ENCODE measurements at regions not wholly inside any gene's neighbourhood (a gene's known extent, or its start where the extent isn't known, plus 50 kb on each side); places are given as distances from the start of the nearest gene placed in this dataset.

DNA sequence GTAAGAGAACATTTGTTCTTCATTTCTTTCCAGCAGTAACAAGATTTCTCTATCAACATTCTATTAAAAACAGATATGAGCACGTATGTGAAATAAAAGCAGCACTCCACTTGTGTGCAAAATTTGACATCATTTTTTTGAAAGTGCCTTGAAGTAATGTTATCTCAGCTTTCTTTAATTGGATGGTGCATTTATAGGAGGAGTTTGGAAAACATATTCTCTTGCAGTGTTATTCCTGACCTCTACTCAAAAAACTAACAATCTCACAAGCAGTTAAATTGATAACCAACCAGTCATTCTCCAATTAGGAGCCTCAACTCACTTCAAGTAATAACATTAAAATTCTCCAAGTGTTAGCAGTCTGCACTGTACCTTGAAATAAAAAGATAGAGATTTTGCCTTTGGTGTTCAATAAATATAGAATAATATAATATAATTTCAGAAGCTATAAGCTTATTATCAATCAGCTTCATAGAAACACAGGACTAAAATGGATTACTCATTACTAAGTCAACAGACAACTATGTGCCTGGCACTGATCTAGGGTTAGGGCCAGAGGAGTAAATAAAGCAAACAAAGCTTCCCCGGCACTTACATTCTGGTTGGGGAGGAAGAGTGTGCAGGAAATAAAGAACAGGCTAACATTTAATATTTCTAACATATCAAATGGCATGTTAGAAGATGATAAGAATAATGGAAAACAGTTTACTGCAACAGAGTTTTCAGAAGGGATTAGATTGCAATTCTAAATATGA lies 149.0 kb upstream of the SGK1 start:
- Histone ChIP-seq H3F3A (ENCODE audit: control insufficient read depth, insufficient read depth) (no peaks in the 10 kb centered on the region), H3K9me2 (replicated peaks; ENCODE audit: control insufficient read depth, low read length) (no peaks in the 10 kb centered on the region), H3K9me3 (ENCODE audit: control insufficient read depth, insufficient read depth, low read length) (no peaks in the 10 kb centered on the region), H3K4me3 (ENCODE audit: low read length) (no peak overlapping the region), H3K4me2 (ENCODE audit: low read length) (no peak overlapping the region), H4K20me1 (ENCODE audit: control insufficient read depth, insufficient read depth, low read depth, low read length) (no peaks in the 10 kb centered on the region), H3K27ac (ENCODE audit: low read depth, low read length) (no peak overlapping the region), H3K27me3 (ENCODE audit: control insufficient read depth, low read length) (peaks cover 2% of the 10 kb centered on the region), H3K4me1 (ENCODE audit: control insufficient read depth, low read length) (peaks cover 19% of the 10 kb centered on the region), H3K36me3 (ENCODE audit: control insufficient read depth, low read length) (no peaks in the 10 kb centered on the region), H3K79me2 (ENCODE audit: control insufficient read depth, low read length) (no peaks in the 10 kb centered on the region)
- no peak for TF ChIP-seq EZH2phosphoT487 (IDR thresholded peaks at IDR 0.05; ENCODE audit: borderline replicate concordance, low read length)
- TF ChIP-seq, protein P1, sequence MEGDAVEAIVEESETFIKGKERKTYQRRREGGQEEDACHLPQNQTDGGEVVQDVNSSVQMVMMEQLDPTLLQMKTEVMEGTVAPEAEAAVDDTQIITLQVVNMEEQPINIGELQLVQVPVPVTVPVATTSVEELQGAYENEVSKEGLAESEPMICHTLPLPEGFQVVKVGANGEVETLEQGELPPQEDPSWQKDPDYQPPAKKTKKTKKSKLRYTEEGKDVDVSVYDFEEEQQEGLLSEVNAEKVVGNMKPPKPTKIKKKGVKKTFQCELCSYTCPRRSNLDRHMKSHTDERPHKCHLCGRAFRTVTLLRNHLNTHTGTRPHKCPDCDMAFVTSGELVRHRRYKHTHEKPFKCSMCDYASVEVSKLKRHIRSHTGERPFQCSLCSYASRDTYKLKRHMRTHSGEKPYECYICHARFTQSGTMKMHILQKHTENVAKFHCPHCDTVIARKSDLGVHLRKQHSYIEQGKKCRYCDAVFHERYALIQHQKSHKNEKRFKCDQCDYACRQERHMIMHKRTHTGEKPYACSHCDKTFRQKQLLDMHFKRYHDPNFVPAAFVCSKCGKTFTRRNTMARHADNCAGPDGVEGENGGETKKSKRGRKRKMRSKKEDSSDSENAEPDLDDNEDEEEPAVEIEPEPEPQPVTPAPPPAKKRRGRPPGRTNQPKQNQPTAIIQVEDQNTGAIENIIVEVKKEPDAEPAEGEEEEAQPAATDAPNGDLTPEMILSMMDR (IDR thresholded peaks at IDR 0.05; ENCODE audit: low read depth, low read length, poor library complexity, severe bottlenecking), result no peak

DNA sequence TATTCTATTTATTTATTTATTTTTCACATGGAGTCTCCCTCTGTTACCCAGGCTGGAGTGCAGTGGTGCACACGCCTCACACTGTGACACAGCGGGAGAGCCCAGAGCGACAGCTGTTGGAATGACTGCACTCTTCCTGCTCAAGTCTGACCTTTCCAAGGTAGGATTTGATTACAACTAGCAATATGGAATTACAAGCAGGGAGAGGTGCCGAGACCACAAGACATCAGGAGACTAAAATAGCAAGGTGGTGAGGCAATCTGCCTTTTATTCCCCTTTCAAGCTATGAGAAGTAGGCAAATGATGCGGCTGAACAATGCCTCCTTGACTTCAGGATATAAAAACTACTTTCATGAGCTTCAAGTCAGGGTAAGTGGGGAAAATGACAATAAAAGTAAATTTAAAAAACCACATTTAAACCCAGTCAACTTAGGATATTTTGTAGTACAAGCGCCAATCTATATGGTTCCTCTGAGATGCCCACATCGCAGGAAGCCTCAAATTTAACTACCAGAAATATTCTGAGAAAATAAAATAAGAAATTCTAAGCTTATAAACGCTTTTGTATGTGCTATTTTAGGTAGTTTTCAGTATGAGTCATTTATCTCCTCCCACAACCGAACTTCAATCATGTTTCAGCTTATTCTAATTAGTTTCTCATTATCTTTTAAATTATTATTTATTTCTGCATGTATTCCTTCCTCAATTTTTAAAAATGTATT lies 146.9 kb upstream of the SGK1 start:
- Histone ChIP-seq H3K9me3 (ENCODE audit: control insufficient read depth, insufficient read depth, low read length) (no peaks in the 10 kb centered on the region), H3K4me2 (ENCODE audit: low read length) (peak overlapping the region; percentile 36), H3F3A (ENCODE audit: control insufficient read depth, insufficient read depth) (no peaks in the 10 kb centered on the region), H3K9me2 (replicated peaks; ENCODE audit: control insufficient read depth, low read length) (no peaks in the 10 kb centered on the region), H3K4me3 (ENCODE audit: low read length) (no peak overlapping the region), H3K79me2 (ENCODE audit: control insufficient read depth, low read length) (no peaks in the 10 kb centered on the region), H3K36me3 (ENCODE audit: control insufficient read depth, low read length) (no peaks in the 10 kb centered on the region), H3K27ac (ENCODE audit: low read depth, low read length) (no peak overlapping the region), H3K4me1 (ENCODE audit: control insufficient read depth, low read length) (peaks cover 13% of the 10 kb centered on the region), H4K20me1 (ENCODE audit: control insufficient read depth, insufficient read depth, low read depth, low read length) (no peaks in the 10 kb centered on the region), H3K27me3 (ENCODE audit: control insufficient read depth, low read length) (peaks cover 2% of the 10 kb centered on the region)
- TF ChIP-seq EZH2phosphoT487 (IDR thresholded peaks at IDR 0.05; ENCODE audit: borderline replicate concordance, low read length), result no peak
- TF ChIP-seq, protein P1 (IDR thresholded peaks at IDR 0.05; ENCODE audit: low read depth, low read length, poor library complexity, severe bottlenecking), result no peak

- no peak overlapping the region for H3K4me2 ChIP-seq (ENCODE audit: low read length)
- H3K9me2 ChIP-seq (replicated peaks; ENCODE audit: control insufficient read depth, low read length), result no peaks in the 10 kb centered on the region
- no peaks in the 10 kb centered on the region for H4K20me1 ChIP-seq (ENCODE audit: control insufficient read depth, insufficient read depth, low read depth, low read length)
- no peaks in the 10 kb centered on the region for H3K36me3 ChIP-seq (ENCODE audit: control insufficient read depth, low read length)
- no peaks in the 10 kb centered on the region for H3K79me2 ChIP-seq (ENCODE audit: control insufficient read depth, low read length)
- no peak overlapping the region for H3K27ac ChIP-seq (ENCODE audit: low read depth, low read length)
- H3K27me3 ChIP-seq (ENCODE audit: control insufficient read depth, low read length), result no peaks in the 10 kb centered on the region
- no peaks in the 10 kb centered on the region for H3F3A ChIP-seq (ENCODE audit: control insufficient read depth, insufficient read depth)
- no peaks in the 10 kb centered on the region for H3K9me3 ChIP-seq (ENCODE audit: control insufficient read depth, insufficient read depth, low read length)
- H3K4me1 ChIP-seq (ENCODE audit: control insufficient read depth, low read length), result peaks cover 5% of the 10 kb centered on the region
- no peak overlapping the region for H3K4me3 ChIP-seq (ENCODE audit: low read length)
- TF ChIP-seq, protein P1 (IDR thresholded peaks at IDR 0.05; ENCODE audit: low read depth, low read length, poor library complexity, severe bottlenecking), result no peak
- TF ChIP-seq EZH2phosphoT487 (IDR thresholded peaks at IDR 0.05; ENCODE audit: borderline replicate concordance, low read length), result no peak
Observed at GRCh38 chr6:134458857-134459657, 141.1 kb upstream of the SGK1 start.

All from DOHH2 (cell line).